GM12878 (cell line): ENCODE measurements at regions not wholly inside any gene's neighbourhood (a gene's known extent, or its start where the extent isn't known, plus 50 kb on each side); places are given as distances from the start of the nearest gene placed in this dataset.

Experiments used
- ATAC-seq: fragments of 200-7000 bp; cut with Tn5 transposase; 3 replicates; pipeline ENCODE4 v1.9.1; 2020; ENCODE audit warnings: mild to moderate bottlenecking, moderate library complexity
- BruUV-seq: library from RNA; stranded (reverse); fragments of 400-500 nt; replicated peaks from 2 replicates; lab custom pipeline; 2021; lab: Mats Ljungman, UMichigan
- CTCF ChIA-PET: fragments of 300-600 bp; sonication (Branson Sonifier 250); formaldehyde crosslinking; extraction: SDS; loops from one replicate; lab custom pipeline; 2021; ENCODE audit warnings: inconsistent platforms; lab: Yijun Ruan, JAX
- POLR2A ChIA-PET: fragments of 350-600 bp; formaldehyde crosslinking; extraction: SDS; loops from one replicate; lab custom pipeline; 2021; ENCODE audit warnings: inconsistent platforms; lab: Charles Lee
- RAD21 ChIA-PET: fragments of 300-600 bp; sonication (Branson Sonifier 250); formaldehyde crosslinking; loops from one replicate; lab custom pipeline; 2023; ENCODE audit warnings: antibody characterized with exemption; ENCODE audit not compliant: unreplicated experiment; lab: Charles Lee
- SMC1A ChIA-PET: fragments of 300-600 bp; sonication (Branson Sonifier 250); formaldehyde crosslinking; loops from one replicate; lab custom pipeline; 2023; ENCODE audit not compliant: unreplicated experiment, uncharacterized antibody; lab: Charles Lee
- DNase-seq: peaks from one replicate; pipeline ENCODE4 v3.0.0-alpha.2; 2011; ENCODE audit warnings: low read depth, low spot score
- FAIRE-seq: peaks from 3 replicates; lab custom pipeline; 2011; peaks lifted over from hg19 to GRCh38; lab: Jason Lieb, UNC
- H2AFZ ChIP-seq: 2 replicates; pipeline ENCODE4 v1.6.0; 2011; ENCODE audit warnings: low read depth, low read length, control low read depth; ENCODE audit not compliant: control insufficient read depth
- H3K27ac ChIP-seq: 2 replicates; pipeline ENCODE4 v1.5.1; 2011; ENCODE audit warnings: control low read depth; ENCODE audit not compliant: control insufficient read depth, insufficient read depth
- H3K27me3 ChIP-seq, 2 experiments: replicated peaks in 1 of 2; 2 replicates each; pipeline versions ENCODE4 v1.6.0 to v1.6.1; 2011; ENCODE audit warnings: low read length in 1 of 2; ENCODE audit not compliant: control insufficient read depth in 2 of 2, insufficient read depth in 2 of 2
- H3K36me3 ChIP-seq, 2 experiments: 2 replicates each; pipeline ENCODE4 v1.5.1; 2011; ENCODE audit warnings: low read length in 1 of 2; ENCODE audit not compliant: control insufficient read depth in 2 of 2, insufficient read depth in 2 of 2
- H3K4me1 ChIP-seq: 2 replicates; pipeline ENCODE4 v1.6.1; 2011; ENCODE audit warnings: mild to moderate bottlenecking, low read length, moderate library complexity, mixed read lengths; ENCODE audit not compliant: control insufficient read depth, insufficient read depth
- H3K4me2 ChIP-seq: 2 replicates; pipeline ENCODE4 v1.6.0; 2011; ENCODE audit warnings: control low read depth; ENCODE audit not compliant: control insufficient read depth, insufficient read depth
- H3K4me3 ChIP-seq: fragments of 200-600 bp; sonication (generic); 2 replicates; pipeline ENCODE4 v1.5.1; 2016
- H3K79me2 ChIP-seq: 2 replicates; pipeline ENCODE4 v1.6.0; 2011; ENCODE audit warnings: low read length; ENCODE audit not compliant: control insufficient read depth, insufficient read depth
- H3K9ac ChIP-seq: 2 replicates; pipeline ENCODE4 v1.8.0; 2011; ENCODE audit warnings: low read length, control low read depth, mixed read lengths; ENCODE audit not compliant: control insufficient read depth, insufficient read depth
- H3K9me3 ChIP-seq: replicated peaks from 3 replicates; pipeline ENCODE4 v1.5.1; 2011; ENCODE audit warnings: mild to moderate bottlenecking, low read length; ENCODE audit not compliant: control insufficient read depth, insufficient read depth
- H4K20me1 ChIP-seq: 2 replicates; pipeline ENCODE4 v1.6.0; 2011; ENCODE audit not compliant: control insufficient read depth, insufficient read depth
- BACH1 ChIP-seq: fragments of 450-650 bp; IDR thresholded peaks from 2 replicates; pipeline ENCODE4 v1.6.1; 2017; ENCODE audit warnings: mild to moderate bottlenecking, borderline replicate concordance
- ELK1 ChIP-seq: IDR thresholded peaks from 2 replicates; pipeline ENCODE4 v1.6.1; 2012; ENCODE audit warnings: low read depth, low read length, improper control_type of control experiment
- FOXM1 ChIP-seq: IDR thresholded peaks from 2 replicates; pipeline ENCODE4 v1.6.1; 2012; ENCODE audit warnings: low read depth, mild to moderate bottlenecking, inconsistent platforms, low read length, moderate library complexity
- HDAC2 ChIP-seq: fragments of 200-600 bp; sonication (generic); IDR thresholded peaks from 2 replicates; pipeline ENCODE4 v1.6.1; 2017
- LARP7 ChIP-seq: fragments of 450-650 bp; IDR thresholded peaks from 2 replicates; pipeline ENCODE4 v1.6.1; 2017; ENCODE audit warnings: mild to moderate bottlenecking
- MYC ChIP-seq: IDR thresholded peaks from 2 replicates; pipeline ENCODE4 v1.6.1; 2011; ENCODE audit warnings: mild to moderate bottlenecking, low read length, moderate library complexity, inconsistent platforms; ENCODE audit not compliant: insufficient read depth, insufficient replicate concordance, insufficient read length, severe bottlenecking
- NFXL1 ChIP-seq: fragments of 450-650 bp; IDR thresholded peaks from 2 replicates; pipeline ENCODE4 v1.6.1; 2017; ENCODE audit warnings: antibody characterized with exemption, mild to moderate bottlenecking, borderline replicate concordance
- NFYA ChIP-seq: IDR thresholded peaks from 2 replicates; pipeline ENCODE4 v1.6.1; 2011; ENCODE audit warnings: low read depth, mild to moderate bottlenecking, low read length, improper control_type of control experiment, borderline replicate concordance
- NRF1 ChIP-seq: conservative IDR thresholded peaks from 2 replicates; pipeline ENCODE4 v1.6.1; 2011; ENCODE audit warnings: mild to moderate bottlenecking, low read depth, low read length, improper control_type of control experiment
- PAX8 ChIP-seq: fragments of 450-650 bp; IDR thresholded peaks from 2 replicates; pipeline ENCODE4 v1.6.1; 2017; ENCODE audit warnings: mild to moderate bottlenecking, moderate library complexity
- POLR2AphosphoS2 ChIP-seq: IDR thresholded peaks from 2 replicates; pipeline ENCODE4 v1.6.1; 2011; ENCODE audit warnings: low read depth, mild to moderate bottlenecking, low read length, improper control_type of control experiment, moderate library complexity
- POLR2AphosphoS5 ChIP-seq: IDR thresholded peaks from 2 replicates; pipeline ENCODE4 v1.6.1; 2011; ENCODE audit warnings: mild to moderate bottlenecking, low read length, inconsistent platforms
- SMAD5 ChIP-seq: IDR thresholded peaks from 2 replicates; pipeline ENCODE4 v1.6.1; 2016; ENCODE audit warnings: antibody characterized with exemption, low read depth
- SP1 ChIP-seq: IDR thresholded peaks from one replicate; pipeline ENCODE4 v1.6.1; 2011; ENCODE audit warnings: low read depth, low read length
- TCF12 ChIP-seq: IDR thresholded peaks from 2 replicates; pipeline ENCODE4 v1.6.1; 2011; ENCODE audit warnings: low read depth, mild to moderate bottlenecking, low read length
- USF2 ChIP-seq: IDR thresholded peaks from 2 replicates; pipeline ENCODE4 v1.6.1; 2011; ENCODE audit warnings: low read depth, low read length, improper control_type of control experiment, borderline replicate concordance
- ZBED1 ChIP-seq: IDR thresholded peaks from 2 replicates; pipeline ENCODE4 v1.6.1; 2016; ENCODE audit warnings: borderline replicate concordance
- WGBS: methylation state at CpG from one replicate; pipeline ENCODE4 v1.1.6; 2016; ENCODE audit warnings: low lambda C conversion rate; ENCODE audit not compliant: insufficient replicate concordance, insufficient coverage; ENCODE audit errors: missing lambda C conversion rate; 5-methylcytosine and 5-hydroxymethylcytosine counted together
- in situ Hi-C: fragments of 300-500 bp; cut with MboI; formaldehyde crosslinking; loops from 9 replicates; pipeline ENCODE4 v1.14.3; 2018; ENCODE audit warnings: mixed read lengths
- intact Hi-C: fragments of 100-400 bp; cut with micrococcal nuclease; formaldehyde crosslinking; loops from one replicate; pipeline ENCODE4 v1.14.2; 2022; ENCODE audit not compliant: unreplicated experiment

DNA sequence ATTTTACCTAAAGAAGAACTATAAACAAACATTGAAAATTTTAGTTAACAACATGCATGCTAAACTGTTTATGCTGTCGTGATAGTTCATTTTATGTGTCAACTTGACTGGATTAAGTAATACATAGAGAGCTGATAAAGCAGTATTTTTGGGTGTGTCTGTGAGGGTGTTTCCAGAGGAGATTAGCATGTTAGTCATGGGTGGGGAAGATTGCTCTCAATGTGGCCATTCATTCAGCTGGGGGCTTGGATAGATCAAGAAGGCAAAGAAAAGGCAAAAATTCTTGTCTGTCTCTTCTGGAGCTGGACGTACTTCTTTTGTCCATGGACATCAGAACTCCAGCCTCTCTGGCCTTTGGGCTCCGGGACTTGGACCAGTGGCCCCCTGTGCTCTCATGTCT, 172.9 kb upstream of the SEMA3E start (continued):
- TF ChIP-seq USF2: no peak
- no peak for TF ChIP-seq MYC
- TF ChIP-seq ELK1: no peak
- TF ChIP-seq NRF1: no peak
- no peak for TF ChIP-seq HDAC2

DNA sequence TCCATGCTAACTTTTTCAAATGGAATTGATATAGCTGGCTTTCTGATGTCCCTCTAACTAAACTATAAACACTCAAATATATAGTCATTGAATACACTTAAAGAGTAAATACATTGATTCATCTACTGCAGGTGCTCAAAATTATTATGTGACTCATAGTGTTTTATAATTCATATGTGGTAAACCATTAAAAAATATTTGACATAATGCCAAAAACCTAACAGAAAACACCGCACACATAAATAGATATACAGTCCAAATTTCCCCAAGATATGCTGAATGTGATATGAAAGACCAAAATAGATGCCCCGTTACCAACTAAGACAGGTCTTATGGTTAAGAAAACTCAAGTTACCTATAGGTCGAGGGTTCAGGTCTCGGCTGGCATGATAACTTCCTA, 171.7 kb upstream of the SEMA3E start:
- no peaks in the 10 kb centered on the region for H4K20me1 ChIP-seq
- H3K27ac ChIP-seq: no peak overlapping the region
- ChIA-PET SMC1A (interaction anchor here (0.6 to 1.2 kb wide), 2 partner anchors 9 to 78 kb away, joined by 3 to 4 read pairs; no protein-coding TSS in a partner anchor), RAD21 (no interaction called here), POLR2A (no interaction called here)
- H3K9me3 ChIP-seq: no peaks in the 10 kb centered on the region
- FAIRE-seq: no peak
- no peak overlapping the region for H3K4me2 ChIP-seq
- H3K27me3 ChIP-seq: no peaks in the 10 kb centered on the region
- H2AFZ ChIP-seq: no peak overlapping the region
- in situ Hi-C loops (no loop called here), intact Hi-C loops (no loop called here)
- H3K4me1 ChIP-seq: no peaks in the 10 kb centered on the region
- no peak overlapping the region for H3K4me3 ChIP-seq
- no peak for TF ChIP-seq BACH1
- no peak for TF ChIP-seq NFXL1
- TF ChIP-seq SMAD5: no peak
- no peak for TF ChIP-seq FOXM1
- TF ChIP-seq ZBED1: no peak
- no peak for TF ChIP-seq SP1
- TF ChIP-seq NFYA: no peak
- no peak for TF ChIP-seq LARP7
- TF ChIP-seq POLR2AphosphoS5: no peak
- TF ChIP-seq POLR2AphosphoS2: no peak
- no peak for TF ChIP-seq TCF12
- TF ChIP-seq PAX8: no peak
- TF ChIP-seq, all 136 proteins: peak for 0
- BruUV-seq: no TSS peak
- H3K36me3 ChIP-seq: no peaks in the 10 kb centered on the region
- no peak overlapping the region for H3K9ac ChIP-seq
- no peak for DNase-seq
- no peak for ATAC-seq
- no peaks in the 10 kb centered on the region for H3K79me2 ChIP-seq
- 49% methylated on average over 4 of the region's 4 CpGs for WGBS
- CTCF ChIA-PET: interaction anchor here (0.9 to 1.0 kb wide), 2 partner anchors 15 to 18 kb away, joined by 3 read pairs; no protein-coding TSS in a partner anchor
